Activated CD4-positive, alpha-beta T cell treated with anti-CD3 and anti-CD28 coated beads, Interleukin-2, amount 10 ng/mL, durations not matched to agents 7 days and 5 days (primary cell): ENCODE measurements at regions not wholly inside any gene's neighbourhood (a gene's known extent, or its start where the extent isn't known, plus 50 kb on each side); places are given as distances from the start of the nearest gene placed in this dataset.
A peak's percentile ranks its signal among the peaks of the same experiment; 100 is the strongest.

ENCODE experiments used
- CTCF ChIA-PET: fragments of 350-600 bp; sonication (Branson Sonifier 250); formaldehyde crosslinking; loops from one replicate; lab custom pipeline; 2021; ENCODE audit warnings: antibody characterized with exemption; lab: Charles Lee
- POLR2A ChIA-PET: fragments of 350-600 bp; sonication (Branson Sonifier 250); formaldehyde crosslinking; loops from one replicate; lab custom pipeline; 2021; ENCODE audit warnings: antibody characterized with exemption; lab: Charles Lee
- DNase-seq: peaks from one replicate; pipeline ENCODE4 v3.0.0-alpha.2; 2020
- H3K27ac Mint-ChIP-seq: one replicate; pipeline ENCODE4 v1.8.0; 2021; ENCODE audit warnings: mild to moderate bottlenecking, moderate library complexity, mixed read lengths
- H3K27me3 Mint-ChIP-seq: one replicate; pipeline ENCODE4 v1.8.0; 2021; ENCODE audit warnings: mixed read lengths
- H3K36me3 Mint-ChIP-seq: one replicate; pipeline ENCODE4 v1.8.0; 2021; ENCODE audit warnings: low read depth, mixed read lengths
- H3K4me1 Mint-ChIP-seq: one replicate; pipeline ENCODE4 v1.8.0; 2021; ENCODE audit warnings: mixed read lengths
- H3K4me3 Mint-ChIP-seq: one replicate; pipeline ENCODE4 v1.8.0; 2021; ENCODE audit warnings: mild to moderate bottlenecking, moderate library complexity, mixed read lengths
- H3K9me3 Mint-ChIP-seq: one replicate; pipeline ENCODE4 v1.8.0; 2021; ENCODE audit warnings: mixed read lengths

- Mint-ChIP-seq H3K4me3 (no peak overlapping the region), H3K9me3 (peaks cover 3% of the 10 kb centered on the region), H3K4me1 (peaks cover 4% of the 10 kb centered on the region), H3K27ac (no peak overlapping the region), H3K36me3 (no peaks in the 10 kb centered on the region), H3K27me3 (no peaks in the 10 kb centered on the region)
- ChIA-PET POLR2A (no interaction called here), CTCF (interaction anchor here (1.0 kb wide), 1 partner anchor 12 kb away, joined by 3 read pairs; no protein-coding TSS in a partner anchor)
- no peak for DNase-seq
Measured at GRCh38 chr9:129471201-129472019, 149.5 kb downstream of the C9orf50 start.

GRCh38 chr9:129469988-129470316 lies 150.9 kb downstream of the C9orf50 start:
- ChIA-PET POLR2A (no interaction called here), CTCF (interaction anchor here (0.7 to 1.2 kb wide), 2 partner anchors 24 to 338 kb away, joined by 3 read pairs; no protein-coding TSS in a partner anchor)
- H3K36me3 Mint-ChIP-seq: no peaks in the 10 kb centered on the region
- peaks cover 4% of the 10 kb centered on the region for H3K4me1 Mint-ChIP-seq
- DNase-seq: no peak
- H3K27me3 Mint-ChIP-seq: no peaks in the 10 kb centered on the region
- peaks cover under 1% of the 10 kb centered on the region for H3K9me3 Mint-ChIP-seq
- peak overlapping the region; percentile 46 for H3K27ac Mint-ChIP-seq
- no peak overlapping the region for H3K4me3 Mint-ChIP-seq

GRCh38 chr9:129469188-129469987 lies 151.5 kb downstream of the C9orf50 start:
- ChIA-PET POLR2A (no interaction called here), CTCF (interaction anchor here (1.2 kb wide), 1 partner anchor 338 kb away, joined by 3 read pairs; no protein-coding TSS in a partner anchor)
- Mint-ChIP-seq H3K9me3 (no peaks in the 10 kb centered on the region), H3K27ac (peak overlapping the region; percentile 46), H3K4me1 (peaks cover 4% of the 10 kb centered on the region), H3K4me3 (no peak overlapping the region), H3K27me3 (no peaks in the 10 kb centered on the region), H3K36me3 (no peaks in the 10 kb centered on the region)
- no peak for DNase-seq

- Mint-ChIP-seq H3K9me3 (no peaks in the 10 kb centered on the region), H3K27me3 (no peaks in the 10 kb centered on the region), H3K27ac (no peak overlapping the region), H3K4me3 (no peak overlapping the region), H3K4me1 (peaks cover 4% of the 10 kb centered on the region), H3K36me3 (no peaks in the 10 kb centered on the region)
- DNase-seq: no peak
- POLR2A ChIA-PET: no interaction called here
- CTCF ChIA-PET: interaction anchor here (1.0 kb wide), 1 partner anchor 9 kb away, joined by 3 read pairs; no protein-coding TSS in a partner anchor
Measured at GRCh38 chr9:129467739-129468666, 152.9 kb downstream of the C9orf50 start.

GRCh38 chr9:129467004-129467588 lies 153.8 kb downstream of the C9orf50 start:
- CTCF ChIA-PET: no interaction called here
- no peaks in the 10 kb centered on the region for H3K27me3 Mint-ChIP-seq
- DNase-seq: no peak
- no peak overlapping the region for H3K4me3 Mint-ChIP-seq
- POLR2A ChIA-PET: no interaction called here
- H3K9me3 Mint-ChIP-seq: no peaks in the 10 kb centered on the region
- H3K4me1 Mint-ChIP-seq: peaks cover 4% of the 10 kb centered on the region
- H3K36me3 Mint-ChIP-seq: no peaks in the 10 kb centered on the region
- H3K27ac Mint-ChIP-seq: no peak overlapping the region

GRCh38 chr9:129465834-129466535 lies 154.9 kb downstream of the C9orf50 start:
- Mint-ChIP-seq H3K27me3 (no peaks in the 10 kb centered on the region), H3K36me3 (no peaks in the 10 kb centered on the region), H3K27ac (no peak overlapping the region), H3K4me1 (peaks cover 2% of the 10 kb centered on the region), H3K4me3 (no peak overlapping the region), H3K9me3 (no peaks in the 10 kb centered on the region)
- POLR2A ChIA-PET: no interaction called here
- no peak for DNase-seq
- CTCF ChIA-PET: interaction anchor here (1.1 to 1.9 kb wide), 3 partner anchors 21 to 115 kb away, joined by 3 to 5 read pairs (median 4); no protein-coding TSS in a partner anchor

GRCh38 chr9:129464972-129465833 lies 155.7 kb downstream of the C9orf50 start:
- Mint-ChIP-seq H3K27me3 (no peaks in the 10 kb centered on the region), H3K4me3 (no peak overlapping the region), H3K4me1 (peaks cover 5% of the 10 kb centered on the region), H3K9me3 (no peaks in the 10 kb centered on the region), H3K36me3 (no peaks in the 10 kb centered on the region), H3K27ac (no peak overlapping the region)
- DNase-seq: no peak
- ChIA-PET CTCF (interaction anchor here (0.6 to 1.9 kb wide), 7 partner anchors 12 to 158 kb away, joined by 3 to 7 read pairs (median 4); no protein-coding TSS in a partner anchor), POLR2A (no interaction called here)

GRCh38 chr9:129463994-129464393 lies 156.9 kb downstream of the C9orf50 start:
- CTCF ChIA-PET: interaction anchor here (1.4 to 1.9 kb wide), 3 partner anchors 13 to 117 kb away, joined by 3 to 5 read pairs (median 3); no protein-coding TSS in a partner anchor
- H3K4me1 Mint-ChIP-seq: peaks cover 11% of the 10 kb centered on the region

GRCh38 chr9:129463477-129463876 lies 157.4 kb downstream of the C9orf50 start:
- POLR2A ChIA-PET: no interaction called here
- no peak for DNase-seq
- H3K9me3 Mint-ChIP-seq: no peaks in the 10 kb centered on the region
- H3K36me3 Mint-ChIP-seq: no peaks in the 10 kb centered on the region
- no peak overlapping the region for H3K27ac Mint-ChIP-seq
- CTCF ChIA-PET: no interaction called here
- no peaks in the 10 kb centered on the region for H3K27me3 Mint-ChIP-seq
- H3K4me1 Mint-ChIP-seq: peaks cover 15% of the 10 kb centered on the region
- H3K4me3 Mint-ChIP-seq: no peak overlapping the region

More at GRCh38 chr9:129463994-129464393, 156.9 kb downstream of the C9orf50 start:
- H3K4me3 Mint-ChIP-seq: no peak overlapping the region
- H3K27ac Mint-ChIP-seq: no peak overlapping the region
- POLR2A ChIA-PET: no interaction called here
- H3K9me3 Mint-ChIP-seq: no peaks in the 10 kb centered on the region
- H3K27me3 Mint-ChIP-seq: no peaks in the 10 kb centered on the region
- no peaks in the 10 kb centered on the region for H3K36me3 Mint-ChIP-seq
- DNase-seq: no peak

GRCh38 chr9:129462360-129462759 lies 158.5 kb downstream of the C9orf50 start:
- DNase-seq: no peak
- POLR2A ChIA-PET: no interaction called here
- H3K27me3 Mint-ChIP-seq: no peaks in the 10 kb centered on the region
- no peak overlapping the region for H3K4me3 Mint-ChIP-seq
- CTCF ChIA-PET: interaction anchor here (0.6 kb wide), 1 partner anchor 13 kb away, joined by 5 read pairs; no protein-coding TSS in a partner anchor
- no peaks in the 10 kb centered on the region for H3K9me3 Mint-ChIP-seq
- H3K27ac Mint-ChIP-seq: no peak overlapping the region
- H3K4me1 Mint-ChIP-seq: peaks cover 25% of the 10 kb centered on the region
- H3K36me3 Mint-ChIP-seq: no peaks in the 10 kb centered on the region
